DOHH2 (cell line): ENCODE measurements at regions not wholly inside any gene's neighbourhood (a gene's known extent, or its start where the extent isn't known, plus 50 kb on each side); places are given as distances from the start of the nearest gene placed in this dataset.

Experiments
- H3F3A ChIP-seq: fragments of 200-600 bp; sonication (generic), shearing (Covaris generic); 2 replicates; pipeline ENCODE4 v1.6.0; 2016; ENCODE audit warnings: antibody characterized with exemption, mild to moderate bottlenecking; ENCODE audit not compliant: control insufficient read depth, insufficient read depth
- H3K27ac ChIP-seq: fragments of 200-600 bp; sonication (generic); 2 replicates; pipeline ENCODE4 v1.5.1; 2014; ENCODE audit warnings: low read depth, mild to moderate bottlenecking, low read length, moderate library complexity
- H3K27me3 ChIP-seq: fragments of 200-600 bp; sonication (generic); 2 replicates; pipeline ENCODE4 v1.6.1; 2014; ENCODE audit warnings: mild to moderate bottlenecking, low read length, mixed read lengths; ENCODE audit not compliant: control insufficient read depth
- H3K36me3 ChIP-seq: fragments of 200-600 bp; sonication (generic); 2 replicates; pipeline ENCODE4 v1.6.1; 2014; ENCODE audit warnings: mild to moderate bottlenecking, low read length, moderate library complexity, mixed read lengths; ENCODE audit not compliant: control insufficient read depth
- H3K4me1 ChIP-seq: fragments of 200-600 bp; sonication (generic); 2 replicates; pipeline ENCODE4 v1.6.1; 2014; ENCODE audit warnings: mild to moderate bottlenecking, low read length, mixed read lengths; ENCODE audit not compliant: control insufficient read depth
- H3K4me2 ChIP-seq: fragments of 200-600 bp; sonication (generic); 2 replicates; pipeline ENCODE4 v1.6.0; 2014; ENCODE audit warnings: mild to moderate bottlenecking, low read length, moderate library complexity
- H3K4me3 ChIP-seq: fragments of 200-600 bp; sonication (generic); 2 replicates; pipeline ENCODE4 v1.5.1; 2014; ENCODE audit warnings: mild to moderate bottlenecking, low read length, mixed read lengths
- H3K79me2 ChIP-seq: fragments of 200-600 bp; sonication (generic); 2 replicates; pipeline ENCODE4 v1.6.1; 2014; ENCODE audit warnings: mild to moderate bottlenecking, low read length, mixed read lengths; ENCODE audit not compliant: control insufficient read depth
- H3K9me2 ChIP-seq: fragments of 200-600 bp; sonication (generic); replicated peaks from 2 replicates; pipeline ENCODE4 v1.6.1; 2014; ENCODE audit warnings: mild to moderate bottlenecking, low read length, mixed read lengths; ENCODE audit not compliant: control insufficient read depth
- H3K9me3 ChIP-seq: fragments of 200-600 bp; sonication (generic); 2 replicates; pipeline ENCODE4 v1.6.1; 2014; ENCODE audit warnings: antibody characterized with exemption, low read length, mixed read lengths; ENCODE audit not compliant: control insufficient read depth, insufficient read depth
- H4K20me1 ChIP-seq: fragments of 200-600 bp; sonication (generic); 2 replicates; pipeline ENCODE4 v1.6.0; 2014; ENCODE audit warnings: low read depth, mild to moderate bottlenecking, antibody characterized with exemption, low read length, moderate library complexity; ENCODE audit not compliant: control insufficient read depth, insufficient read depth
- EZH2phosphoT487 ChIP-seq: fragments of 200-600 bp; sonication (generic); IDR thresholded peaks from 2 replicates; pipeline ENCODE4 v1.6.1; 2017; ENCODE audit warnings: borderline replicate concordance, mild to moderate bottlenecking, antibody characterized with exemption, low read length, moderate library complexity, mixed read lengths
- TF ChIP-seq, protein P1 (sequence below): fragments of 200-600 bp; sonication (generic); IDR thresholded peaks from one replicate; pipeline ENCODE4 v1.5.1; 2014; ENCODE audit warnings: antibody characterized with exemption, mild to moderate bottlenecking, low read depth, low read length; ENCODE audit not compliant: poor library complexity, severe bottlenecking

DNA sequence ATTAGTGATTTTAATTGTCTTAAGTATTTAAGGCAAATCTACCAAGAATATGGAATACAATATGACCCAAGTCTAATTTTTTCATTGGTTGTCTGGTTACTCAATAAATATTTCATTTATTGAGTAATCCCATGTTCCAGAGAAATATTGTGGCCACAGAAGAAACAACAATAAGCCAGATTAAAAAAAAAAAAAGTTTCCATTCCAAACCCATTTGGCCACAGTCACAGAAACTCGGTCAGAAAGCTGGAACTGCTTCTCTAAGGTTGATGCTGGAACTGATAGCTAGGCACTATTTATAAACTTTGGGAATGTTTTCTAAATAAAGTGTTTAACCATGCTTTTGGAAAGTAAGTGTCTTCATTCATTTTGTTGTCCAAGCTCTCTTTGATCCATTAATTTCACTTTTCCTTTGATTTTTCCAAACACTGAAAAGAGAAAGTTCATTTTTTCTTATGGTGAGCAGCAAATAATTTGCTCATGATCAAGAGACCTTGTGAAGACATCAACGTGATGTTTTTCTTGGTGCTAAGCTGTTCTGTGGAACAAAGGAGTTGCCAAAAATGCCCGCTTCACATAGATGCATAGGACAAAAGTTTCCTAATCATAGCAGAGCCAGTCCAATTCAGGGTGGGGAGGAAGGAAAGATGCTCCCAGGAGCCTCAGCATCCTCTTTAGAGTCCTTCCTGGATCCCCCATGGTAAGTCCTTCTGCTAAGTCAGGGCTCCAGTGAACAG is 72.1 kb upstream of the CCBE1 start:
- Histone ChIP-seq H3K27ac (no peak overlapping the region), H3K4me3 (no peak overlapping the region), H3K9me3 (no peaks in the 10 kb centered on the region), H3K36me3 (no peaks in the 10 kb centered on the region), H4K20me1 (no peaks in the 10 kb centered on the region), H3K27me3 (no peaks in the 10 kb centered on the region), H3F3A (no peaks in the 10 kb centered on the region), H3K79me2 (no peaks in the 10 kb centered on the region), H3K4me1 (no peaks in the 10 kb centered on the region), H3K9me2 (no peaks in the 10 kb centered on the region), H3K4me2 (no peak overlapping the region)
- no peak for TF ChIP-seq EZH2phosphoT487
- TF ChIP-seq, protein P1, sequence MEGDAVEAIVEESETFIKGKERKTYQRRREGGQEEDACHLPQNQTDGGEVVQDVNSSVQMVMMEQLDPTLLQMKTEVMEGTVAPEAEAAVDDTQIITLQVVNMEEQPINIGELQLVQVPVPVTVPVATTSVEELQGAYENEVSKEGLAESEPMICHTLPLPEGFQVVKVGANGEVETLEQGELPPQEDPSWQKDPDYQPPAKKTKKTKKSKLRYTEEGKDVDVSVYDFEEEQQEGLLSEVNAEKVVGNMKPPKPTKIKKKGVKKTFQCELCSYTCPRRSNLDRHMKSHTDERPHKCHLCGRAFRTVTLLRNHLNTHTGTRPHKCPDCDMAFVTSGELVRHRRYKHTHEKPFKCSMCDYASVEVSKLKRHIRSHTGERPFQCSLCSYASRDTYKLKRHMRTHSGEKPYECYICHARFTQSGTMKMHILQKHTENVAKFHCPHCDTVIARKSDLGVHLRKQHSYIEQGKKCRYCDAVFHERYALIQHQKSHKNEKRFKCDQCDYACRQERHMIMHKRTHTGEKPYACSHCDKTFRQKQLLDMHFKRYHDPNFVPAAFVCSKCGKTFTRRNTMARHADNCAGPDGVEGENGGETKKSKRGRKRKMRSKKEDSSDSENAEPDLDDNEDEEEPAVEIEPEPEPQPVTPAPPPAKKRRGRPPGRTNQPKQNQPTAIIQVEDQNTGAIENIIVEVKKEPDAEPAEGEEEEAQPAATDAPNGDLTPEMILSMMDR = no peak

DNA sequence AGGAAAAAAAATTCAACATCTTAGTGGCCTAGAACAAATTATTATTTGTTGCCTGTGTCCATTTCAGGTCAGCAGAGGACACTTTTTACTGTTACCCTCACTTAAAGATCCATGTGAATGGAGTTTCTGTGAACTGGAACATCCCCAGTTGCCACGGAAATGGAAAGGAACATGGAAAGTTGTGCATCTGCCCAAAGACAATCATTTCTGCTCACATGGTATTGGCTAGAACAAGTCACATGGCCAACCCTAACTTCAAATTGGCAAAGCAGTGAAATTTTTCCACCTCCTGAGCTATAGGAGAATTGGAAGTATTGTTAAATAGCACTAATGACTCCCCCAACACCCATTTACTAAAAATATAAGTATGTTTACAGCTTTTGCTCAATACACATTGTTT is 71.2 kb upstream of the CCBE1 start:
- no peaks in the 10 kb centered on the region for H3K36me3 ChIP-seq
- TF ChIP-seq, protein P1 = no peak
- no peak for TF ChIP-seq EZH2phosphoT487
- H3K4me2 ChIP-seq = no peak overlapping the region
- no peaks in the 10 kb centered on the region for H3K9me3 ChIP-seq
- no peak overlapping the region for H3K4me3 ChIP-seq
- no peaks in the 10 kb centered on the region for H3K27me3 ChIP-seq
- no peaks in the 10 kb centered on the region for H3K4me1 ChIP-seq
- no peaks in the 10 kb centered on the region for H3K9me2 ChIP-seq
- no peak overlapping the region for H3K27ac ChIP-seq
- H3K79me2 ChIP-seq = no peaks in the 10 kb centered on the region
- no peaks in the 10 kb centered on the region for H3F3A ChIP-seq
- H4K20me1 ChIP-seq = no peaks in the 10 kb centered on the region

DNA sequence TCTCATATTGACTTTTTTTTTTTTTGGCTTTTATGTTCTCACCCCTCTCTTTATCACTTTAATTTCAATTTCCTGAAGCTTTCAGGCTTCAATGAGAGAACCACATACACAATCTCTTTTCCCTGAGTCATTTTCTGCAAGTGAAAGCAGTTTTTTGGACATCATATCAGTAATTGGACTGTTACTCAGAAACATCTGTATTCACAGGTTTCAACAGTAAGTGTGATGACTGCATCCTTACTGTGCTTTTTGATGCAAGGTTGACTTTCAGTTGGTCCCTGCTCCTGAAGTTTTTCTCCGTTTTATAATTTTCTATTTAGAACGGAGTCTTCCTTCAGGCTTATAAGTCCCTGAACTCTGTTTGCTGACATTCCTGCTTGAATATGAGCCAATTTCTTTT is 70.5 kb upstream of the CCBE1 start:
- Histone ChIP-seq H3K27me3 (no peaks in the 10 kb centered on the region), H3K9me2 (no peaks in the 10 kb centered on the region), H3K4me2 (no peak overlapping the region), H3K4me1 (no peaks in the 10 kb centered on the region), H3K79me2 (no peaks in the 10 kb centered on the region), H3K9me3 (no peaks in the 10 kb centered on the region), H3K27ac (no peak overlapping the region), H3K36me3 (no peaks in the 10 kb centered on the region), H3K4me3 (no peak overlapping the region), H4K20me1 (no peaks in the 10 kb centered on the region), H3F3A (no peaks in the 10 kb centered on the region)
- no peak for TF ChIP-seq EZH2phosphoT487
- TF ChIP-seq, protein P1 = no peak
